GM21526 (cell line): ENCODE measurements at regions not wholly inside any gene's neighbourhood (a gene's known extent, or its start where the extent isn't known, plus 50 kb on each side); places are given as distances from the start of the nearest gene placed in this dataset.
"Not testable (repeated sequence)": the region's sequence is repeated elsewhere in the genome, so short reads cannot be mapped to it uniquely, and the experiment has no call there.

ENCODE experiments used
- ATAC-seq: cut with Tn5 transposase; IDR thresholded peaks from one replicate; pipeline ENCODE4 v1.9.1; 2021; ENCODE audit warnings: moderate library complexity; ENCODE audit not compliant: unreplicated experiment, low FRiP score

GRCh38 chr6:151671195-151671594, 136.3 kb upstream of the ESR1 start:
- no peak for ATAC-seq

GRCh38 chr6:151674578-151674977, 132.9 kb upstream of the ESR1 start:
- ATAC-seq: no peak

GRCh38 chr6:151675746-151676459, 131.6 kb upstream of the ESR1 start:
- peak; percentile 97 for ATAC-seq

GRCh38 chr6:151676460-151676945, 131.0 kb upstream of the ESR1 start:
- ATAC-seq: no peak

- ATAC-seq: no peak
Measured at GRCh38 chr6:151677404-151677803, 130.1 kb upstream of the ESR1 start.

- no peak for ATAC-seq
Measured at GRCh38 chr6:151679081-151679480, 128.4 kb upstream of the ESR1 start.

GRCh38 chr6:151679941-151680340, 127.5 kb upstream of the ESR1 start:
- ATAC-seq: no peak

- ATAC-seq: no peak
Measured at GRCh38 chr6:151680846-151681432, 126.5 kb upstream of the ESR1 start.

GRCh38 chr6:151681433-151682059, 125.9 kb upstream of the ESR1 start:
- no peak for ATAC-seq

GRCh38 chr6:151682251-151682650, 125.2 kb upstream of the ESR1 start:
- ATAC-seq: no peak

GRCh38 chr6:151682922-151683321, 124.6 kb upstream of the ESR1 start:
- no peak for ATAC-seq

- no peak for ATAC-seq
Measured at GRCh38 chr6:151683381-151683780, 124.1 kb upstream of the ESR1 start.

GRCh38 chr6:151689499-151690201, 117.8 kb upstream of the ESR1 start:
- ATAC-seq: no peak

GRCh38 chr6:151690303-151690702, 117.2 kb upstream of the ESR1 start:
- ATAC-seq: no peak

GRCh38 chr6:151690768-151691562, 116.5 kb upstream of the ESR1 start:
- peak; percentile 98 for ATAC-seq

- no peak for ATAC-seq
Measured at GRCh38 chr6:151692216-151692615, 115.3 kb upstream of the ESR1 start.

GRCh38 chr6:151693366-151693765, 114.1 kb upstream of the ESR1 start:
- ATAC-seq: no peak

GRCh38 chr6:151695156-151695555, 112.3 kb upstream of the ESR1 start:
- no peak for ATAC-seq

- not testable (repeated sequence) for ATAC-seq
Measured at GRCh38 chr6:151696302-151696701, 111.2 kb upstream of the ESR1 start.

- no peak for ATAC-seq
Measured at GRCh38 chr6:151698931-151699700, 108.4 kb upstream of the ESR1 start.
